H1 (cell line): ENCODE measurements at regions not wholly inside any gene's neighbourhood (a gene's known extent, or its start where the extent isn't known, plus 50 kb on each side); places are given as distances from the start of the nearest gene placed in this dataset.

Source experiments
- CTCF ChIA-PET: fragments of 300-600 bp; sonication (Branson Sonifier 250); formaldehyde crosslinking; loops from one replicate; lab custom pipeline; 2021; ENCODE audit not compliant: partially characterized antibody; lab: Charles Lee
- POLR2A ChIA-PET: fragments of 300-600 bp; sonication (Branson Sonifier 250); formaldehyde crosslinking; loops from one replicate; lab custom pipeline; 2021; ENCODE audit warnings: inconsistent platforms; ENCODE audit not compliant: partially characterized antibody; lab: Charles Lee
- DNase-seq, 2 experiments: peaks; one replicate each; pipeline versions ENCODE4 v3.0.0 to v3.0.0-alpha.2; 2010 to 2022; ENCODE audit warnings: low spot score in 2 of 2, low read depth in 1 of 2, mixed read lengths in 1 of 2
- FAIRE-seq: peaks from 2 replicates; lab custom pipeline; 2011; peaks lifted over from hg19 to GRCh38; lab: Jason Lieb, UNC
- H2AFZ ChIP-seq: 2 replicates; pipeline ENCODE4 v1.8.1; 2012; ENCODE audit warnings: low read length, inconsistent platforms
- H2AK5ac ChIP-seq: 2 replicates; pipeline ENCODE4 v1.6.1; 2013; ENCODE audit warnings: low read depth, low read length
- H2BK120ac ChIP-seq: replicated peaks from 2 replicates; pipeline ENCODE3; 2013; ENCODE audit warnings: low read depth, low read length, inconsistent platforms
- H2BK12ac ChIP-seq: 2 replicates; pipeline ENCODE4 v1.6.1; 2013; ENCODE audit warnings: low read depth, low read length
- H2BK15ac ChIP-seq: 2 replicates; pipeline ENCODE4 v1.6.1; 2013; ENCODE audit warnings: low read length
- H2BK20ac ChIP-seq: 2 replicates; pipeline ENCODE4 v1.6.1; 2013; ENCODE audit warnings: low read length
- H2BK5ac ChIP-seq: 2 replicates; pipeline ENCODE4 v1.6.1; 2013; ENCODE audit warnings: low read depth, low read length
- H3K14ac ChIP-seq: 2 replicates; pipeline ENCODE4 v1.6.1; 2013; ENCODE audit warnings: inconsistent platforms; ENCODE audit not compliant: insufficient read length
- H3K18ac ChIP-seq: 2 replicates; pipeline ENCODE4 v1.6.1; 2013; ENCODE audit warnings: low read length; ENCODE audit errors: extremely low read depth
- H3K23ac ChIP-seq: 2 replicates; pipeline ENCODE4 v1.6.1; 2013; ENCODE audit warnings: inconsistent platforms; ENCODE audit not compliant: insufficient read length
- H3K23me2 ChIP-seq: 2 replicates; pipeline ENCODE4 v1.6.1; 2013; ENCODE audit warnings: low read depth, low read length
- H3K27ac ChIP-seq: 2 replicates; pipeline ENCODE4 v1.6.1; 2011; ENCODE audit warnings: low read depth, low read length, inconsistent platforms
- H3K27me3 ChIP-seq, 4 experiments: replicated peaks in 1 of 4; 1 replicate in 1 of 4; 2 replicates in 3 of 4; pipeline versions ENCODE4 v1.6.1 to v1.8.1; 2011 to 2013; ENCODE audit warnings: low read length in 3 of 4, mild to moderate bottlenecking in 3 of 4, inconsistent platforms in 2 of 4, mixed read lengths in 2 of 4, moderate library complexity in 1 of 4; ENCODE audit not compliant: control insufficient read depth in 3 of 4, insufficient read depth in 3 of 4; ENCODE audit errors: extremely low read depth in 1 of 4
- H3K36me3 ChIP-seq, 4 experiments: 2 replicates each; pipeline versions ENCODE4 v1.6.1 to v1.8.1; 2011 to 2013; ENCODE audit warnings: mild to moderate bottlenecking in 4 of 4, low read length in 3 of 4, moderate library complexity in 2 of 4, control low read depth in 1 of 4, inconsistent platforms in 1 of 4; ENCODE audit not compliant: insufficient read depth in 4 of 4, control insufficient read depth in 2 of 4
- H3K4ac ChIP-seq: replicated peaks from 2 replicates; pipeline ENCODE3; 2013; ENCODE audit warnings: low read length, low read depth, mixed read lengths, inconsistent platforms; ENCODE audit not compliant: insufficient read length
- H3K4me1 ChIP-seq, 4 experiments: replicated peaks in 1 of 4; 1 replicate in 1 of 4; 2 replicates in 3 of 4; pipeline versions ENCODE4 v1.6.1 to v1.8.1; 2011 to 2013; ENCODE audit warnings: low read length in 3 of 4, inconsistent platforms in 2 of 4, mixed read lengths in 1 of 4; ENCODE audit not compliant: insufficient read depth in 4 of 4, control insufficient read depth in 3 of 4
- H3K4me2 ChIP-seq, 2 experiments: 2 replicates each; pipeline versions ENCODE4 v1.6.1 to v1.8.1; 2011 to 2013; ENCODE audit warnings: low read depth in 2 of 2, low read length in 2 of 2, control low read depth in 1 of 2, inconsistent platforms in 1 of 2, mild to moderate bottlenecking in 1 of 2; ENCODE audit not compliant: insufficient read depth in 1 of 2
- H3K4me3 ChIP-seq, 4 experiments: fragments of 200-600, 300-600 bp in 1 of 4; sonication (generic), shearing (Covaris generic), sonication (Bioruptor Twin) in 1 of 4; 2 replicates each; pipeline versions ENCODE4 v1.5.1 to v1.8.1; 2011 to 2016; ENCODE audit warnings: low read length in 4 of 4, low read depth in 3 of 4, control low read depth in 2 of 4, inconsistent platforms in 2 of 4, mild to moderate bottlenecking in 2 of 4, mixed read lengths in 1 of 4, moderate library complexity in 1 of 4; ENCODE audit not compliant: insufficient read depth in 2 of 4; ENCODE audit errors: extremely low read depth in 1 of 4
- H3K56ac ChIP-seq: replicated peaks from 2 replicates; pipeline ENCODE3; 2013; ENCODE audit warnings: low read depth, mild to moderate bottlenecking, mixed read lengths, low read length, inconsistent platforms; ENCODE audit not compliant: insufficient read length
- H3K79me1 ChIP-seq: 2 replicates; pipeline ENCODE4 v1.6.1; 2013; ENCODE audit warnings: low read depth, low read length, control low read depth
- H3K79me2 ChIP-seq, 2 experiments: 2 replicates each; pipeline versions ENCODE4 v1.6.1 to v1.8.1; 2012 to 2013; ENCODE audit warnings: low read length in 2 of 2, mild to moderate bottlenecking in 2 of 2, inconsistent platforms in 1 of 2; ENCODE audit not compliant: insufficient read depth in 2 of 2, control insufficient read depth in 1 of 2
- H3K9ac ChIP-seq, 4 experiments: replicated peaks in 1 of 4; 1 replicate in 1 of 4; 2 replicates in 3 of 4; pipeline versions ENCODE4 v1.6.1 to v1.8.1; 2011 to 2013; ENCODE audit warnings: low read depth in 3 of 4, low read length in 3 of 4, control low read depth in 2 of 4, mild to moderate bottlenecking in 2 of 4, moderate library complexity in 2 of 4, inconsistent platforms in 1 of 4; ENCODE audit errors: extremely low read depth in 1 of 4
- H3K9me3 ChIP-seq, 2 experiments: 2 replicates each; pipeline versions ENCODE4 v1.6.1 to v1.8.1; 2012 to 2013; ENCODE audit warnings: mild to moderate bottlenecking in 2 of 2, moderate library complexity in 2 of 2, control low read depth in 1 of 2, inconsistent platforms in 1 of 2, low read depth in 1 of 2, low read length in 1 of 2, mixed read lengths in 1 of 2; ENCODE audit not compliant: insufficient read depth in 2 of 2
- H4K20me1 ChIP-seq, 2 experiments: replicated peaks in 1 of 2; 2 replicates each; pipeline versions ENCODE3 to v1.8.1; 2011 to 2013; ENCODE audit warnings: inconsistent platforms in 2 of 2, low read length in 2 of 2, mild to moderate bottlenecking in 1 of 2; ENCODE audit not compliant: insufficient read depth in 2 of 2, control insufficient read depth in 1 of 2
- H4K5ac ChIP-seq: 2 replicates; pipeline ENCODE4 v1.6.1; 2013; ENCODE audit warnings: low read length, low read depth, mixed read lengths, inconsistent platforms; ENCODE audit not compliant: insufficient read length
- H4K8ac ChIP-seq: 2 replicates; pipeline ENCODE4 v1.8.0; 2013; ENCODE audit warnings: mild to moderate bottlenecking, moderate library complexity, low read length, inconsistent platforms; ENCODE audit not compliant: insufficient read depth; ENCODE audit errors: extremely low read depth
- H4K91ac ChIP-seq: replicated peaks from 2 replicates; pipeline ENCODE3; 2013; ENCODE audit warnings: low read length, mixed read lengths, inconsistent platforms; ENCODE audit not compliant: insufficient read length
- ASH2L ChIP-seq: fragments of 200-600, 300-600 bp; sonication (generic); IDR thresholded peaks from one replicate; pipeline ENCODE4 v1.7.1; 2017; ENCODE audit warnings: low read length
- CBX5 ChIP-seq: fragments of 300-800, 300-1000 bp; sonication (generic); IDR thresholded peaks from 2 replicates; pipeline ENCODE4 v1.7.1; 2016; ENCODE audit warnings: antibody characterized with exemption, low read length, low read depth
- CEBPB ChIP-seq: IDR thresholded peaks from 2 replicates; pipeline ENCODE4 v1.6.1; 2012; ENCODE audit warnings: low read depth, low read length
- FOSL1 ChIP-seq: IDR thresholded peaks from 2 replicates; pipeline ENCODE4 v1.6.1; 2011; ENCODE audit warnings: mild to moderate bottlenecking, low read depth, low read length, moderate library complexity; ENCODE audit not compliant: insufficient read depth
- KDM1A ChIP-seq: fragments of 200-600, 300-600 bp; sonication (generic); IDR thresholded peaks from 2 replicates; pipeline ENCODE4 v1.7.1; 2016; ENCODE audit warnings: mild to moderate bottlenecking, low read length, borderline replicate concordance
- NANOG ChIP-seq: IDR thresholded peaks from 2 replicates; pipeline ENCODE4 v1.6.1; 2011; ENCODE audit warnings: low read length, low read depth, mild to moderate bottlenecking, inconsistent platforms; ENCODE audit not compliant: insufficient read depth, poor library complexity, severe bottlenecking
- TAF7 ChIP-seq: optimal IDR thresholded peaks from 2 replicates; pipeline ENCODE3; 2011; ENCODE audit warnings: low read depth, mild to moderate bottlenecking, inconsistent platforms, low read length, moderate library complexity, borderline replicate concordance
- WGBS, 2 experiments: shearing (Covaris generic) in 1 of 2; methylation state at CpG; one replicate each; pipeline versions ENCODE4 v1.1.6 to v1.1.7; 2013 to 2015; ENCODE audit warnings: low lambda C conversion rate in 2 of 2, mixed read lengths in 2 of 2, inconsistent platforms in 1 of 2, low coverage in 1 of 2, missing lambda C conversion rate in 1 of 2; ENCODE audit not compliant: insufficient replicate concordance in 2 of 2, insufficient coverage in 1 of 2, insufficient read length in 1 of 2; ENCODE audit errors: extremely low coverage in 1 of 2, missing lambda C conversion rate in 1 of 2; 5-methylcytosine and 5-hydroxymethylcytosine counted together

- H2BK15ac ChIP-seq = no peak overlapping the region
- CTCF ChIA-PET = interaction anchor here (0.8 to 1.8 kb wide), 3 partner anchors 9 to 63 kb away, joined by 3 to 9 read pairs (median 3); no protein-coding TSS in a partner anchor
- no peak for FAIRE-seq
Observed at GRCh38 chr5:36481454-36482120, 124.8 kb upstream of the SLC1A3 start.

More at GRCh38 chr5:36481454-36482120, 124.8 kb upstream of the SLC1A3 start:
- Histone ChIP-seq H2BK120ac (no peak overlapping the region), H3K14ac (no peak overlapping the region), H3K9ac (no peak overlapping the region), H3K23me2 (no peaks in the 10 kb centered on the region), H2BK20ac (no peak overlapping the region), H4K91ac (no peak overlapping the region), H3K4me1 (no peaks in the 10 kb centered on the region), H3K56ac (no peak overlapping the region), H3K18ac (no peak overlapping the region), H3K27ac (no peak overlapping the region), H3K23ac (no peak overlapping the region), H2AFZ (no peak overlapping the region), H4K20me1 (peaks cover 0 to 2% of the 10 kb centered on the region in 2 experiments), H3K4me3 (no peak overlapping the region), H4K8ac (no peak overlapping the region), H2BK12ac (no peak overlapping the region), H3K27me3 (no peaks in the 10 kb centered on the region), H3K4me2 (no peak overlapping the region), H3K4ac (no peak overlapping the region), H3K79me1 (no peaks in the 10 kb centered on the region), H3K9me3 (no peaks in the 10 kb centered on the region), H2BK5ac (no peak overlapping the region), H3K36me3 (no peaks in the 10 kb centered on the region), H3K79me2 (no peaks in the 10 kb centered on the region), H4K5ac (no peak overlapping the region), H2AK5ac (no peak overlapping the region)
- POLR2A ChIA-PET = interaction anchor here (0.6 kb wide), 1 partner anchor 182 kb away, joined by 3 read pairs; no protein-coding TSS in a partner anchor
- 86% methylated on average over 5 of the region's 5 CpGs; no CpG with 5 or more reads in 1 of the 2 experiments for WGBS, 2 experiments
- no peak for TF ChIP-seq NANOG
- no peak for TF ChIP-seq CEBPB
- TF ChIP-seq ASH2L = no peak
- no peak for TF ChIP-seq CBX5
- no peak for TF ChIP-seq FOSL1
- no peak for TF ChIP-seq TAF7
- TF ChIP-seq KDM1A = no peak
- no peak for DNase-seq
